ENCODE measurements at regions not wholly inside any gene's neighbourhood (a gene's known extent, or its start where the extent isn't known, plus 50 kb on each side); places are given as distances from the start of the nearest gene placed in this dataset.
"Not testable (repeated sequence)": the region's sequence is repeated elsewhere in the genome, so short reads cannot be mapped to it uniquely, and the experiment has no call there.

DNA sequence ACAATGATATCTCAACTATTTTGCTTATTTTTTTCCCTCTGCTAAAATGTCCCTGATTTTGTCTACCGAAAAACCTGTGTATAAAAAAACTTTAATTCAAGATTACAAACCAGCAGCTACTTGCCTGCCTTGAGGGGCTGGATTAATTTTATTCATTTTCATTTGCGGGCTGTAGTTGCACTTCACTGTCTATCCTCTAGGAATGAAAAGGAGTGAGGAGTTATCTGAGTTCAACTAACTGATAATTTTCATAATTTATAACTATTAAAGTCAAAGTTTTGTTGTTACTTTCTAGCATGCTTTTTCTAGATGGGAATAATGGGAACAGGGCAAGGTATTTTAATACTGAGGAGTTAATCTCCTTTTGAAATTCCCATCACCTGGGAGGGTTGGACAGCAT is 50.3 kb upstream of the AGTPBP1 start:
- not testable (repeated sequence) for H3K36me3 ChIP-seq (ENCODE audit: insufficient read depth, low read length); H3K9ac ChIP-seq (ENCODE audit: low read depth, low read length, poor library complexity, severe bottlenecking); H3K4me1 ChIP-seq (ENCODE audit: insufficient read depth, low read length, poor library complexity, severe bottlenecking); H3F3A ChIP-seq (ENCODE audit: low read depth); H3K79me2 ChIP-seq (ENCODE audit: insufficient read depth, low read length); H4K20me1 ChIP-seq (ENCODE audit: insufficient read depth, low read length, poor library complexity, severe bottlenecking); H3K9me2 ChIP-seq (replicated peaks; ENCODE audit: low read depth, low read length); H3K27me3 ChIP-seq (ENCODE audit: insufficient read depth, low read length, poor library complexity, severe bottlenecking); H3K9me3 ChIP-seq (ENCODE audit: insufficient read depth, low read depth, low read length); H3K4me2 ChIP-seq (ENCODE audit: low read depth, low read length, poor library complexity, severe bottlenecking); H2AFZ ChIP-seq (ENCODE audit: low read length); H3K4me3 ChIP-seq (ENCODE audit: low read length, poor library complexity, severe bottlenecking)

DNA sequence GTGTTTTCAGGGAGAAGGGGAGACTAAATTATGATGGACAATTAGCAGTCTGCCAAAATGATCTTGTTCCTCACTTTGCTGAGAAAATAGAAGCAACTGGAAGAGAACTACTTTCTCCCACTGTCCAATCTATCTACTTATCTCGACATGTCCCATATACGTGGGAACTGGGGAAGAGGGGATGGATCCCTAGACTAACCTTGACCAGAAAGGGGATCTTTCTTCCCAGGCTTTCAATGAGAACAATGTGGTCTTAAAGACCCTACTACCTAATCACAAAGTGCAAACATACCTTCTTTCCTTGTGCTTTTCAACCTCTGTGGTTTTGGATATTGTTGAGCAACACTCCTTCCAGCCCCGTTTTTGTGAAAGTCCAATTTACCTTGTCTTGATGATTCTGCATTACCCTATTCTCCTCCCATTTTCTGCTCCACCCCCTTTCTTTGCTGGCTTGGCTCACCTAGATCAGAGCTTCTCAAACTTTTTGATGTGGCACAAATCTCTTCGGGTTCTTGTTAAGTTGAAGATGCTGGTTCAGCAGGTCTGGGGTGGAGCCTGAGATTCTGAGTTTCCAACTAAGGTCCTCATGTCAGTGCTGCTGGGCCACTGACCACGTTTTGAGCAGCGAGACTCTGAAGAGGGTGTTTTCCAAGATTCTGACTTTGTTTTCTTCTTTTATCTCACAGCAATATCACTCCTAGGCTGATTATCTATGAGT is 61.4 kb upstream of the AGTPBP1 start:
- H3K9me2 ChIP-seq (replicated peaks; ENCODE audit: low read depth, low read length); H3K4me2 ChIP-seq (ENCODE audit: low read depth, low read length, poor library complexity, severe bottlenecking); H3F3A ChIP-seq (ENCODE audit: low read depth); H3K4me3 ChIP-seq (ENCODE audit: low read length, poor library complexity, severe bottlenecking); H2AFZ ChIP-seq (ENCODE audit: low read length); H3K27me3 ChIP-seq (ENCODE audit: insufficient read depth, low read length, poor library complexity, severe bottlenecking); H3K9ac ChIP-seq (ENCODE audit: low read depth, low read length, poor library complexity, severe bottlenecking); H3K9me3 ChIP-seq (ENCODE audit: insufficient read depth, low read depth, low read length); H3K36me3 ChIP-seq (ENCODE audit: insufficient read depth, low read length): not testable (repeated sequence)
- Histone ChIP-seq H3K79me2 (ENCODE audit: insufficient read depth, low read length) (peaks cover 21% of the 10 kb centered on the region; the same call in 1 of the 2 replicates), H4K20me1 (ENCODE audit: insufficient read depth, low read length, poor library complexity, severe bottlenecking) (peaks cover 11% of the 10 kb centered on the region), H3K4me1 (ENCODE audit: insufficient read depth, low read length, poor library complexity, severe bottlenecking) (peaks cover 11% of the 10 kb centered on the region)

DNA sequence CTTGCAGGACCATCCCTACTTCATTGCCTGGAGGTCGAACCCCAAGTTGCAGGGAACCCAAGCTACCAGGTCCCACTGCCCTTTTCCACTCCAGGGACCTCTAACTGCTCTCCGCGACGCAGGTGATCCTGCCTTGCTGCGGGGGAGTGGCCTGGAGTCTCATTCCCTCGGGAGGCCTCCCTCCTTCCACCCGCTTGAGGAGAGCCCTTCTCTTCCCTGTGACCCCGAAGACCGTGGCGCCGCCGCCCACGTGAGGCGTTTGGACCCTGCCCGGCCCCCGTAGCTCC is 63.0 kb upstream of the AGTPBP1 start:
- H3K9me2 ChIP-seq (replicated peaks; ENCODE audit: low read depth, low read length); H3K27me3 ChIP-seq (ENCODE audit: insufficient read depth, low read length, poor library complexity, severe bottlenecking); H3F3A ChIP-seq (ENCODE audit: low read depth); H3K36me3 ChIP-seq (ENCODE audit: insufficient read depth, low read length); H3K9me3 ChIP-seq (ENCODE audit: insufficient read depth, low read depth, low read length): not testable (repeated sequence)
- Histone ChIP-seq H2AFZ (ENCODE audit: low read length) (peak overlapping the region; percentile 92), H3K4me2 (ENCODE audit: low read depth, low read length, poor library complexity, severe bottlenecking) (peak overlapping the region; percentile 71), H3K9ac (ENCODE audit: low read depth, low read length, poor library complexity, severe bottlenecking) (peak overlapping the region; percentile 32), H4K20me1 (ENCODE audit: insufficient read depth, low read length, poor library complexity, severe bottlenecking) (peaks cover 14% of the 10 kb centered on the region), H3K4me1 (ENCODE audit: insufficient read depth, low read length, poor library complexity, severe bottlenecking) (peaks cover 16% of the 10 kb centered on the region), H3K79me2 (ENCODE audit: insufficient read depth, low read length) (peaks cover 32% of the 10 kb centered on the region; the same call in 1 of the 2 replicates), H3K4me3 (ENCODE audit: low read length, poor library complexity, severe bottlenecking) (peak overlapping the region; percentile 83)

DNA sequence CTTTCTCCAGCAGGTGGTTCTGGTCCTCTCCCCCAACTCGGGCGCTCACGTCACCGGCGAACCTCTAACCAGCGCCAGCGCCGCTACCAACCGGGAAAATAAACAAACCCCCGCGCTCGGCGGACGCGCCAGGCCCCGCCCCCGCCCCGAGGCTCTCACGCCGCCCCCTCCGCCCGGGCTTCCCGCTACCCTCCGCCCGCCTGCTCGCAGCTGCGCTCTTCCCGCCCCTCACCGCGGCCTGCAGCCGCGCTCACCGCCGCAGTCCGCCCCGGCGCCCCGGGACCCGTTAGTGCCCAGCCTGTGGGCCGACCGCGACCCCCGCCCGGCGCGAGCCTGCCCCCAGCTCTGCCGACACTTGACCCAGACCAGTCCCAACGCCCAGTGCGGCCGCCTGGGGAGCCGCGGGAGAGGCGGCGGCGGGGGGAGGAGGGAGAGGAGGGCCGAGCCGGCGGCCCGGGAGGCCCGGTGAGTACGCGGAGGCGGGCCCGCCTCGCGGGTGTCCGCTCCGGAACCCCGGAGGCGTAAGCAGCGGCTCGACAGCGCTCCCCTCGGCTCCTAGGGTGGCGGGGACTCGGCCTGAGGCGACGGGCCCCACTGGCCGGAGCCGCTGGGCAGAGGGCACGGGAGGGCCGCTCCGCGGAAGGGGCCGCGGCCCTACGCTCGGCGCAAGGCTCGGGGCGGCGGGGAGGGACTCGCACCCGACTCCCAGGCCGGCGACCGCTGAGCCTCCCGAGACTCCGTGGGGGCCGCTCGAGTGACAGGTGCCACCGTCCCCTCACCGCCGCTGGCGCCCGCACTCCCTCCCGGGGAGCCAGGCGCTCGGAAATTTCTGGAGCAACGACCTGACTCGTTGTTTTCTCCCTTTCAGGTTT is 63.6 kb upstream of the AGTPBP1 start:
- peak overlapping the region; percentile 78 for H3K9ac ChIP-seq (ENCODE audit: low read depth, low read length, poor library complexity, severe bottlenecking)
- not testable (repeated sequence) for H3K9me2 ChIP-seq (replicated peaks; ENCODE audit: low read depth, low read length); H3K9me3 ChIP-seq (ENCODE audit: insufficient read depth, low read depth, low read length); H3F3A ChIP-seq (ENCODE audit: low read depth); H3K27me3 ChIP-seq (ENCODE audit: insufficient read depth, low read length, poor library complexity, severe bottlenecking); H3K36me3 ChIP-seq (ENCODE audit: insufficient read depth, low read length)
- H3K4me3 ChIP-seq (ENCODE audit: low read length, poor library complexity, severe bottlenecking), result peak overlapping the region; percentile 83
- H3K4me1 ChIP-seq (ENCODE audit: insufficient read depth, low read length, poor library complexity, severe bottlenecking), result peaks cover 16% of the 10 kb centered on the region
- peak overlapping the region; percentile 92 for H2AFZ ChIP-seq (ENCODE audit: low read length)
- peaks cover 14% of the 10 kb centered on the region for H4K20me1 ChIP-seq (ENCODE audit: insufficient read depth, low read length, poor library complexity, severe bottlenecking)
- peak overlapping the region; percentile 76 for H3K4me2 ChIP-seq (ENCODE audit: low read depth, low read length, poor library complexity, severe bottlenecking)
- H3K79me2 ChIP-seq (ENCODE audit: insufficient read depth, low read length), result peaks cover 32% of the 10 kb centered on the region; the same call in 1 of the 2 replicates

DNA sequence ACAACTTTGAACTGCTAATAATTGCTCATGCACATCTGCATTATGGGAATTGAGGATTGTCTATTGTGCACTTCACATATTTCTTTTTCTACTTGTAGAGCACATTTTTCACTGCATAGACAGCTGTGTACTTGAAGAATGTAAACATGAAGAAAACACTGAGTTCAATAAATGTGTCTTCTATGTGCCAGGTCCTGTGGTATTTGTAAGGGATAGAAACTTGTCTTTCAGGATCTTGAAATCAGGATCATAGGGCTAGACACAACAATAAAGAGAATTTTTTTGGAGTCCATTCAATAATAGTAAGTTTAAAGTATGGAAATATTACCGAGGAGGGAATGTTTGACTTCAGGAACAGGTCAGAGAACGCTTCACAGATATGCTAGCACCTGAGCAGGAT is 66.6 kb upstream of the AGTPBP1 start:
- H3K9ac ChIP-seq (ENCODE audit: low read depth, low read length, poor library complexity, severe bottlenecking); H3F3A ChIP-seq (ENCODE audit: low read depth); H3K36me3 ChIP-seq (ENCODE audit: insufficient read depth, low read length); H3K9me2 ChIP-seq (replicated peaks; ENCODE audit: low read depth, low read length); H3K4me3 ChIP-seq (ENCODE audit: low read length, poor library complexity, severe bottlenecking); H3K9me3 ChIP-seq (ENCODE audit: insufficient read depth, low read depth, low read length); H3K27me3 ChIP-seq (ENCODE audit: insufficient read depth, low read length, poor library complexity, severe bottlenecking); H2AFZ ChIP-seq (ENCODE audit: low read length): not testable (repeated sequence)
- Histone ChIP-seq H3K4me2 (ENCODE audit: low read depth, low read length, poor library complexity, severe bottlenecking) (peak overlapping the region; percentile 20), H3K4me1 (ENCODE audit: insufficient read depth, low read length, poor library complexity, severe bottlenecking) (peaks cover 16% of the 10 kb centered on the region), H4K20me1 (ENCODE audit: insufficient read depth, low read length, poor library complexity, severe bottlenecking) (peaks cover 14% of the 10 kb centered on the region), H3K79me2 (ENCODE audit: insufficient read depth, low read length) (peaks cover 32% of the 10 kb centered on the region; the same call in 1 of the 2 replicates)

DNA sequence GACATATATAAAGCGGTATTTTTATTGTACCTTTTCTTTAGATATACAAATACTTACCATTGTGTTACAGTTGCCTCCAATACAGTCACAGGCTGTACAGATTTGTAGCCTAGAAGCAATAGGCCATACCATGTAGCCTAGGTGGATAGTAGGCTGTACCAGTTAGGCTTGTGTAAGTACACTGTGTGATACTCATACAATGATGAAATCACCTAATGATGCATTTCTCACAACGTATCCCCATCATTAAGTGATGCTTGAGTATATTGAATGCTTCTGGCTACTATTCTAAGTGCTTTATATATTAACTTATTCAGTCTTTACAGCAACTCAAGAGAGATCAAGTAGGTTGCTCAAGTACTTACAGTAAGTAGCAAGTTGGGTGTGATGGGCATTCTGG is 71.6 kb upstream of the AGTPBP1 start:
- H4K20me1 ChIP-seq (ENCODE audit: insufficient read depth, low read length, poor library complexity, severe bottlenecking); H3K9me3 ChIP-seq (ENCODE audit: insufficient read depth, low read depth, low read length); H3F3A ChIP-seq (ENCODE audit: low read depth); H3K9ac ChIP-seq (ENCODE audit: low read depth, low read length, poor library complexity, severe bottlenecking); H3K4me2 ChIP-seq (ENCODE audit: low read depth, low read length, poor library complexity, severe bottlenecking); H3K9me2 ChIP-seq (replicated peaks; ENCODE audit: low read depth, low read length); H3K4me1 ChIP-seq (ENCODE audit: insufficient read depth, low read length, poor library complexity, severe bottlenecking); H3K4me3 ChIP-seq (ENCODE audit: low read length, poor library complexity, severe bottlenecking); H2AFZ ChIP-seq (ENCODE audit: low read length); H3K36me3 ChIP-seq (ENCODE audit: insufficient read depth, low read length); H3K79me2 ChIP-seq (ENCODE audit: insufficient read depth, low read length); H3K27me3 ChIP-seq (ENCODE audit: insufficient read depth, low read length, poor library complexity, severe bottlenecking): not testable (repeated sequence)

DNA sequence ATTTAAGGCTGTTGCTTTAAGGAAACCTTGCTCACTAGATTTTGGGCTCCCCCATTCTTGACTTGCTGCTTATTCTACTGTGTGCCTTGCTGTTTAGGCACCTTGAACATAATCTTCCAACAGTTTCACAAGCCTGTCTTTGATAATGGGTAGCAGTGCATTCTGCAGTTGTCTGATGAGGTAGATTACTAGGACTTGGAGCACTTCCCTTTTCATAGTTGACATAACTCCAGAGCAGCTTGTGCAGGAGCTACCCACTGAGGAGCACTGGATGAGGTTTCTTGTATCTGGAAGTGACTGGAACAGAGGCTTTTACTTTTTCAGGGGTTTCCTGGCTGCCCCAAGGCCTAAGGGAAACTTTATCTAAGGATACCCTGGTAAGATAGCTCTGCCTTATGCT is 73.0 kb upstream of the AGTPBP1 start:
- not testable (repeated sequence) for H3K9ac ChIP-seq (ENCODE audit: low read depth, low read length, poor library complexity, severe bottlenecking); H4K20me1 ChIP-seq (ENCODE audit: insufficient read depth, low read length, poor library complexity, severe bottlenecking); H3K79me2 ChIP-seq (ENCODE audit: insufficient read depth, low read length); H3K4me2 ChIP-seq (ENCODE audit: low read depth, low read length, poor library complexity, severe bottlenecking); H3F3A ChIP-seq (ENCODE audit: low read depth); H3K4me3 ChIP-seq (ENCODE audit: low read length, poor library complexity, severe bottlenecking); H2AFZ ChIP-seq (ENCODE audit: low read length); H3K4me1 ChIP-seq (ENCODE audit: insufficient read depth, low read length, poor library complexity, severe bottlenecking); H3K36me3 ChIP-seq (ENCODE audit: insufficient read depth, low read length); H3K9me2 ChIP-seq (replicated peaks; ENCODE audit: low read depth, low read length); H3K27me3 ChIP-seq (ENCODE audit: insufficient read depth, low read length, poor library complexity, severe bottlenecking); H3K9me3 ChIP-seq (ENCODE audit: insufficient read depth, low read depth, low read length)

Data from Loucy (cell line).